HEK293 (cell line): ENCODE measurements at regions not wholly inside any gene's neighbourhood (a gene's known extent, or its start where the extent isn't known, plus 50 kb on each side); places are given as distances from the start of the nearest gene placed in this dataset.

ENCODE experiments used
- CTCF ChIA-PET: fragments of 350-600 bp; formaldehyde crosslinking; extraction: SDS; loops from one replicate; lab custom pipeline; 2021; ENCODE audit warnings: antibody characterized with exemption; lab: Yijun Ruan, JAX
- POLR2A ChIA-PET: fragments of 300-600 bp; formaldehyde crosslinking; extraction: SDS; loops from one replicate; lab custom pipeline; 2020; ENCODE audit warnings: antibody characterized with exemption, inconsistent platforms; lab: Yijun Ruan, JAX
- H3K27ac ChIP-seq: fragments of 200-500 bp; sonication (Bioruptor generic); 2 replicates; pipeline ENCODE4 v1.5.1; 2014; ENCODE audit warnings: low read depth, low read length, control low read depth, inconsistent platforms; ENCODE audit errors: extremely low read depth
- H3K36me3 ChIP-seq, 2 experiments: fragments of 200-500 bp in 1 of 2; sonication (Bioruptor generic) in 1 of 2; 1 replicate in 1 of 2; 2 replicates in 1 of 2; pipeline ENCODE4 v1.5.1; 2014 to 2017; ENCODE audit warnings: inconsistent platforms in 2 of 2, low read length in 2 of 2; ENCODE audit not compliant: control insufficient read depth in 2 of 2, insufficient read depth in 1 of 2
- H3K4me1 ChIP-seq: fragments of 200-500 bp; sonication (Bioruptor generic); 2 replicates; pipeline ENCODE4 v1.5.1; 2014; ENCODE audit warnings: mild to moderate bottlenecking, low read length, inconsistent platforms; ENCODE audit not compliant: control insufficient read depth, insufficient read depth
- H3K4me3 ChIP-seq: 2 replicates; pipeline ENCODE4 v1.5.1; 2011; ENCODE audit warnings: low read depth, mild to moderate bottlenecking, control low read depth, low read length, moderate library complexity
- H3K9me3 ChIP-seq: fragments of 200-500 bp; sonication (Bioruptor generic); 2 replicates; pipeline ENCODE4 v1.5.1; 2014; ENCODE audit warnings: low read depth, low read length, inconsistent platforms; ENCODE audit not compliant: control insufficient read depth, insufficient read depth
- GFI1B ChIP-seq: fragments of 450-650 bp; formaldehyde crosslinking; IDR thresholded peaks from 2 replicates; pipeline ENCODE4 v1.5.1; 2016; ENCODE audit warnings: missing biosample characterization, missing genetic modification characterization
- IKZF3 ChIP-seq: fragments of 450-650 bp; IDR thresholded peaks from 2 replicates; pipeline ENCODE4 v1.5.0; 2018; ENCODE audit warnings: missing biosample characterization, mild to moderate bottlenecking, missing genetic modification characterization, moderate library complexity
- OSR2 ChIP-seq: fragments of 450-650 bp; formaldehyde crosslinking; IDR thresholded peaks from 2 replicates; pipeline ENCODE4 v1.5.1; 2016; ENCODE audit warnings: missing biosample characterization, missing genetic modification characterization
- SP2 ChIP-seq: fragments of 450-650 bp; formaldehyde crosslinking; IDR thresholded peaks from 2 replicates; pipeline ENCODE4 v1.5.1; 2016; ENCODE audit warnings: missing biosample characterization, missing genetic modification characterization
- SP3 ChIP-seq: fragments of 450-650 bp; formaldehyde crosslinking; IDR thresholded peaks from 2 replicates; pipeline ENCODE4 v1.5.1; 2016; ENCODE audit warnings: missing biosample characterization, missing genetic modification characterization
- TCF7L2 ChIP-seq: IDR thresholded peaks from 2 replicates; pipeline ENCODE4 v1.6.1; 2011; ENCODE audit warnings: low read depth, mild to moderate bottlenecking, inconsistent platforms, low read length, moderate library complexity, borderline replicate concordance
- WT1 ChIP-seq: fragments of 450-650 bp; formaldehyde crosslinking; IDR thresholded peaks from 2 replicates; pipeline ENCODE4 v1.5.1; 2016; ENCODE audit warnings: missing biosample characterization, missing genetic modification characterization
- ZBTB6 ChIP-seq: fragments of 450-650 bp; formaldehyde crosslinking; IDR thresholded peaks from 2 replicates; pipeline ENCODE4 v1.5.1; 2017; ENCODE audit warnings: missing biosample characterization, missing genetic modification characterization
- ZIC2 ChIP-seq: fragments of 450-650 bp; formaldehyde crosslinking; IDR thresholded peaks from 2 replicates; pipeline ENCODE4 v1.5.1; 2016; ENCODE audit warnings: missing biosample characterization, missing genetic modification characterization
- ZNF132 ChIP-seq: fragments of 450-650 bp; formaldehyde crosslinking; IDR thresholded peaks from 2 replicates; pipeline ENCODE4 v1.5.1; 2017; ENCODE audit warnings: missing biosample characterization, missing genetic modification characterization, borderline replicate concordance
- ZNF175 ChIP-seq: fragments of 450-650 bp; formaldehyde crosslinking; IDR thresholded peaks from 2 replicates; pipeline ENCODE4 v1.5.1; 2016; ENCODE audit warnings: missing biosample characterization, missing genetic modification characterization
- ZNF202 ChIP-seq: fragments of 450-650 bp; formaldehyde crosslinking; IDR thresholded peaks from 2 replicates; pipeline ENCODE4 v1.5.1; 2016; ENCODE audit warnings: missing biosample characterization, missing genetic modification characterization, borderline replicate concordance
- ZNF221 ChIP-seq: fragments of 450-650 bp; formaldehyde crosslinking; IDR thresholded peaks from 2 replicates; pipeline ENCODE4 v1.5.1; 2017; ENCODE audit warnings: missing biosample characterization, missing genetic modification characterization, borderline replicate concordance
- ZNF274 ChIP-seq, 2 experiments: fragments of 200-500 bp in 1 of 2; fragments of 450-650 bp in 1 of 2; sonication (Bioruptor generic) in 1 of 2; formaldehyde crosslinking in 1 of 2; IDR thresholded peaks; 2 replicates each; pipeline versions ENCODE4 v1.5.1 to v1.6.1; 2014 to 2016; ENCODE audit warnings: borderline replicate concordance in 1 of 2, inconsistent platforms in 1 of 2, low read length in 1 of 2, missing biosample characterization in 1 of 2, missing genetic modification characterization in 1 of 2
- ZNF366 ChIP-seq: fragments of 450-650 bp; formaldehyde crosslinking; conservative IDR thresholded peaks from 2 replicates; pipeline ENCODE4 v1.5.1; 2016; ENCODE audit warnings: missing biosample characterization, missing genetic modification characterization
- ZNF426 ChIP-seq: fragments of 450-650 bp; formaldehyde crosslinking; IDR thresholded peaks from 2 replicates; pipeline ENCODE4 v1.5.1; 2017; ENCODE audit warnings: missing biosample characterization, missing genetic modification characterization, mild to moderate bottlenecking, inconsistent platforms, moderate library complexity
- ZNF501 ChIP-seq: fragments of 450-650 bp; formaldehyde crosslinking; IDR thresholded peaks from 2 replicates; pipeline ENCODE4 v1.5.1; 2016; ENCODE audit warnings: missing biosample characterization, missing genetic modification characterization
- ZNF510 ChIP-seq: fragments of 450-650 bp; formaldehyde crosslinking; IDR thresholded peaks from 2 replicates; pipeline ENCODE4 v1.5.1; 2018; ENCODE audit warnings: mild to moderate bottlenecking, missing genetic modification characterization, missing biosample characterization; ENCODE audit not compliant: insufficient replicate concordance
- ZNF585B ChIP-seq: fragments of 450-650 bp; formaldehyde crosslinking; IDR thresholded peaks from 2 replicates; pipeline ENCODE4 v1.5.1; 2016; ENCODE audit warnings: missing biosample characterization, missing genetic modification characterization
- ZNF658 ChIP-seq: fragments of 450-650 bp; formaldehyde crosslinking; IDR thresholded peaks from 2 replicates; pipeline ENCODE4; 2016; ENCODE audit warnings: missing biosample characterization, missing genetic modification characterization
- ZNF747 ChIP-seq: fragments of 450-650 bp; formaldehyde crosslinking; IDR thresholded peaks from 2 replicates; pipeline ENCODE4 v1.5.1; 2016; ENCODE audit warnings: missing biosample characterization, missing genetic modification characterization
- ZNF837 ChIP-seq: fragments of 450-650 bp; formaldehyde crosslinking; IDR thresholded peaks from 2 replicates; pipeline ENCODE4 v1.5.1; 2016; ENCODE audit warnings: missing biosample characterization, missing genetic modification characterization
- ZSCAN16 ChIP-seq: fragments of 450-650 bp; formaldehyde crosslinking; IDR thresholded peaks from 2 replicates; pipeline ENCODE4 v1.5.1; 2016; ENCODE audit warnings: missing biosample characterization, missing genetic modification characterization
- TF ChIP-seq, protein P1 (sequence below): fragments of 450-650 bp; formaldehyde crosslinking; IDR thresholded peaks from 2 replicates; pipeline ENCODE4 v1.5.1; 2016; ENCODE audit warnings: missing biosample characterization, missing genetic modification characterization
- TF ChIP-seq, protein P2 (sequence below): fragments of 450-650 bp; formaldehyde crosslinking; IDR thresholded peaks from 2 replicates; pipeline ENCODE4 v1.5.1; 2016; ENCODE audit warnings: missing biosample characterization, missing genetic modification characterization
- TF ChIP-seq, protein P3 (sequence below): fragments of 450-650 bp; formaldehyde crosslinking; IDR thresholded peaks from 2 replicates; pipeline ENCODE4 v1.5.1; 2016; ENCODE audit warnings: missing biosample characterization, missing genetic modification characterization
- TF ChIP-seq, protein P4 (sequence below): fragments of 450-650 bp; formaldehyde crosslinking; IDR thresholded peaks from 2 replicates; pipeline ENCODE4 v1.5.1; 2017; ENCODE audit warnings: missing biosample characterization, missing genetic modification characterization

DNA sequence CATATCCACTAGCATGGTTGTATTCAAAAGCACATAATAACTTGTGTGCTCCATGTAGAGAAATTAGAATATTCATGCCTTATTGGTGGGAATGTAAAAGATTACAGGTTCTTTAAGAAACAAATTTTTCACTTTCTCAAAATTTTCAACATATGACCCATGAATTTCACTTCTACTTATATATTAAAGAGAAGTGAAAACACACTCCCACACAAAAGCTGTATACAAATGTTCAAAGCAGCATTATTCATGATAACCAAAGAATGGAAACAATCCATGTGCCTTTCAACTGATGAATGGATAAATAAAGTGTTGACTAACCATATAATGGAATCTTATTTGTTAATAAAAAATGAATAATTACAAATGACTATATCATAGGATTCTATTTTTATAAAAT lies 694.5 kb upstream of the PCDH15 start (continued):
- TF ChIP-seq, protein P1, sequence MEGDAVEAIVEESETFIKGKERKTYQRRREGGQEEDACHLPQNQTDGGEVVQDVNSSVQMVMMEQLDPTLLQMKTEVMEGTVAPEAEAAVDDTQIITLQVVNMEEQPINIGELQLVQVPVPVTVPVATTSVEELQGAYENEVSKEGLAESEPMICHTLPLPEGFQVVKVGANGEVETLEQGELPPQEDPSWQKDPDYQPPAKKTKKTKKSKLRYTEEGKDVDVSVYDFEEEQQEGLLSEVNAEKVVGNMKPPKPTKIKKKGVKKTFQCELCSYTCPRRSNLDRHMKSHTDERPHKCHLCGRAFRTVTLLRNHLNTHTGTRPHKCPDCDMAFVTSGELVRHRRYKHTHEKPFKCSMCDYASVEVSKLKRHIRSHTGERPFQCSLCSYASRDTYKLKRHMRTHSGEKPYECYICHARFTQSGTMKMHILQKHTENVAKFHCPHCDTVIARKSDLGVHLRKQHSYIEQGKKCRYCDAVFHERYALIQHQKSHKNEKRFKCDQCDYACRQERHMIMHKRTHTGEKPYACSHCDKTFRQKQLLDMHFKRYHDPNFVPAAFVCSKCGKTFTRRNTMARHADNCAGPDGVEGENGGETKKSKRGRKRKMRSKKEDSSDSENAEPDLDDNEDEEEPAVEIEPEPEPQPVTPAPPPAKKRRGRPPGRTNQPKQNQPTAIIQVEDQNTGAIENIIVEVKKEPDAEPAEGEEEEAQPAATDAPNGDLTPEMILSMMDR (tag by site-specific recombination) = no peak
- TF ChIP-seq, protein P2, sequence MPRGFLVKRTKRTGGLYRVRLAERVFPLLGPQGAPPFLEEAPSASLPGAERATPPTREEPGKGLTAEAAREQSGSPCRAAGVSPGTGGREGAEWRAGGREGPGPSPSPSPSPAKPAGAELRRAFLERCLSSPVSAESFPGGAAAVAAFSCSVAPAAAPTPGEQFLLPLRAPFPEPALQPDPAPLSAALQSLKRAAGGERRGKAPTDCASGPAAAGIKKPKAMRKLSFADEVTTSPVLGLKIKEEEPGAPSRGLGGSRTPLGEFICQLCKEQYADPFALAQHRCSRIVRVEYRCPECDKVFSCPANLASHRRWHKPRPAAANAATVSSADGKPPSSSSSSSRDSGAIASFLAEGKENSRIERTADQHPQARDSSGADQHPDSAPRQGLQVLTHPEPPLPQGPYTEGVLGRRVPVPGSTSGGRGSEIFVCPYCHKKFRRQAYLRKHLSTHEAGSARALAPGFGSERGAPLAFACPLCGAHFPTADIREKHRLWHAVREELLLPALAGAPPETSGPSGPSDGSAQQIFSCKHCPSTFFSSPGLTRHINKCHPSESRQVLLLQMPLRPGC (tag by site-specific recombination) = no peak

GRCh38 chr10:55491712-55492111 lies 690.7 kb upstream of the PCDH15 start:
- no peaks in the 10 kb centered on the region for H3K36me3 ChIP-seq
- H3K9me3 ChIP-seq = no peaks in the 10 kb centered on the region
- TF ChIP-seq SP2 (no peak), ZNF175 (tag by site-specific recombination) (no peak), IKZF3 (no peak), ZNF510 (tag by site-specific recombination) (no peak), WT1 (tag by site-specific recombination) (no peak), ZNF658 (no peak), ZNF585B (no peak)
- TF ChIP-seq, protein P3, sequence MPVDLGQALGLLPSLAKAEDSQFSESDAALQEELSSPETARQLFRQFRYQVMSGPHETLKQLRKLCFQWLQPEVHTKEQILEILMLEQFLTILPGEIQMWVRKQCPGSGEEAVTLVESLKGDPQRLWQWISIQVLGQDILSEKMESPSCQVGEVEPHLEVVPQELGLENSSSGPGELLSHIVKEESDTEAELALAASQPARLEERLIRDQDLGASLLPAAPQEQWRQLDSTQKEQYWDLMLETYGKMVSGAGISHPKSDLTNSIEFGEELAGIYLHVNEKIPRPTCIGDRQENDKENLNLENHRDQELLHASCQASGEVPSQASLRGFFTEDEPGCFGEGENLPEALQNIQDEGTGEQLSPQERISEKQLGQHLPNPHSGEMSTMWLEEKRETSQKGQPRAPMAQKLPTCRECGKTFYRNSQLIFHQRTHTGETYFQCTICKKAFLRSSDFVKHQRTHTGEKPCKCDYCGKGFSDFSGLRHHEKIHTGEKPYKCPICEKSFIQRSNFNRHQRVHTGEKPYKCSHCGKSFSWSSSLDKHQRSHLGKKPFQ = no peak
- ChIA-PET CTCF (no interaction called here), POLR2A (no interaction called here)
- no peak overlapping the region for H3K4me3 ChIP-seq
- no peaks in the 10 kb centered on the region for H3K4me1 ChIP-seq
- no peak overlapping the region for H3K27ac ChIP-seq

DNA sequence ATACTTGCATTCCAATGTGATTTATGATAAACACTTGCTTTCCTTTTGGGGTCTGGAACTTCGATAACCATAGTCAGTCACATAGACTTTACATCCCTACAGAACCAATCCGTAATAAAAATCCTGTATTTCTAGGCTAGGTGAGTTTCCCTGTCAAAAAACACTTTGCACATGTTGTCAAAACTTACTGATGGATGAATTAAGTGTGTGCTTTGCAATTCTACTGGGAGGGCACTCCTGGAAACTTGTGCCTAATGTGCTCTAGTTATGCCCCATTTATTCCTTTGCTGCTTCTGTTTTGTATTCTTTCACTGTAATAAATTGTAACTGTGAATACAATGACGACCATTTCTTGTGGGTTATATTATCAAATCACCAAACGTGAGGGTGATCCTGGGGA lies 684.8 kb upstream of the PCDH15 start:
- POLR2A ChIA-PET = no interaction called here

DNA sequence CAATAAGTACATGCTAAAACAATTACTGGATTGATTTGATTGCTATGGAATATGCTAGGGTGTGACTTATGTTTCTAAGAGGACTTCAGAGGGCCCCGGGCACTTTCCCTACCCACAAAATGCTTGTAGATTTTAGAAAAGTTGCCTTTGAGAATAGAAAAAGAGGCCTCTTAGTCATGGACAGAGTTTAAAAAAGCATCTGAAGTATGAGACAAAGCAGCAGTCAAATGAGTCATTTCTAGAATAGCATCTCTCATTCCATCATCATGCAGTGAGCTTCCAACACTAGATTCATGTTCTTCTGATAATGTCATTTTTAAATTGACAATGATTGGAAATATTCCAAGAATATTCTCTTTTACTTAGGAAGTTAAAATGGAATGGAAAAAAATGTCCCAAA lies 675.1 kb upstream of the PCDH15 start:
- no peak overlapping the region for H3K27ac ChIP-seq
- TF ChIP-seq ZNF747 (no peak), ZNF426 (tag by site-specific recombination) (no peak), ZNF837 (tag by site-specific recombination) (no peak), ZNF132 (tag by site-specific recombination) (no peak), TCF7L2 (no peak), OSR2 (tag by site-specific recombination) (no peak), ZNF175 (tag by site-specific recombination) (no peak), ZIC2 (tag by site-specific recombination) (no peak), ZNF274 (IDR thresholded peaks at IDR 0.05; ENCODE audit: low read length) (no peak), ZNF274 (tag by site-specific recombination; IDR thresholded peaks at IDR 0.05; ENCODE audit: borderline replicate concordance) (no peak), ZNF221 (tag by site-specific recombination) (no peak), SP3 (tag by site-specific recombination) (no peak), ZBTB6 (no peak)
- TF ChIP-seq, protein P4, sequence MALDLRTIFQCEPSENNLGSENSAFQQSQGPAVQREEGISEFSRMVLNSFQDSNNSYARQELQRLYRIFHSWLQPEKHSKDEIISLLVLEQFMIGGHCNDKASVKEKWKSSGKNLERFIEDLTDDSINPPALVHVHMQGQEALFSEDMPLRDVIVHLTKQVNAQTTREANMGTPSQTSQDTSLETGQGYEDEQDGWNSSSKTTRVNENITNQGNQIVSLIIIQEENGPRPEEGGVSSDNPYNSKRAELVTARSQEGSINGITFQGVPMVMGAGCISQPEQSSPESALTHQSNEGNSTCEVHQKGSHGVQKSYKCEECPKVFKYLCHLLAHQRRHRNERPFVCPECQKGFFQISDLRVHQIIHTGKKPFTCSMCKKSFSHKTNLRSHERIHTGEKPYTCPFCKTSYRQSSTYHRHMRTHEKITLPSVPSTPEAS (tag by site-specific recombination) = no peak
- POLR2A ChIA-PET = no interaction called here

More for the DNA sequence above, 684.8 kb upstream of the PCDH15 start:
- CTCF ChIA-PET = no interaction called here
- Histone ChIP-seq H3K4me1 (no peaks in the 10 kb centered on the region), H3K4me3 (no peak overlapping the region), H3K27ac (no peak overlapping the region), H3K36me3 (no peaks in the 10 kb centered on the region), H3K9me3 (no peaks in the 10 kb centered on the region)
- no peak for TF ChIP-seq ZNF501 (tag by site-specific recombination)
- TF ChIP-seq ZNF202 (tag by site-specific recombination) = no peak
- TF ChIP-seq ZSCAN16 (tag by site-specific recombination) = no peak
- no peak for TF ChIP-seq ZNF366 (tag by site-specific recombination)
- no peak for TF ChIP-seq GFI1B (tag by site-specific recombination)

More for the DNA sequence above, 675.1 kb upstream of the PCDH15 start:
- H3K9me3 ChIP-seq = no peaks in the 10 kb centered on the region
- CTCF ChIA-PET = no interaction called here
- no peak overlapping the region for H3K4me3 ChIP-seq
- no peaks in the 10 kb centered on the region for H3K4me1 ChIP-seq
- H3K36me3 ChIP-seq = no peaks in the 10 kb centered on the region
